LNCaP clone FGC (cell line): ENCODE measurements at regions not wholly inside any gene's neighbourhood (a gene's known extent, or its start where the extent isn't known, plus 50 kb on each side); places are given as distances from the start of the nearest gene placed in this dataset.

Experiments
- DNase-seq: peaks from one replicate; pipeline ENCODE4 v3.0.0-alpha.2; 2011; ENCODE audit warnings: low read depth
- H3K4me3 ChIP-seq: 2 replicates; pipeline ENCODE4 v1.5.1; 2011; ENCODE audit warnings: mild to moderate bottlenecking, low read depth, low read length, control low read depth
- TF ChIP-seq, protein P1 (sequence below): IDR thresholded peaks from 2 replicates; pipeline ENCODE4 v1.5.1; 2012; ENCODE audit warnings: mild to moderate bottlenecking; ENCODE audit not compliant: control insufficient read depth, insufficient read depth; ENCODE audit errors: extremely low read depth

DNA sequence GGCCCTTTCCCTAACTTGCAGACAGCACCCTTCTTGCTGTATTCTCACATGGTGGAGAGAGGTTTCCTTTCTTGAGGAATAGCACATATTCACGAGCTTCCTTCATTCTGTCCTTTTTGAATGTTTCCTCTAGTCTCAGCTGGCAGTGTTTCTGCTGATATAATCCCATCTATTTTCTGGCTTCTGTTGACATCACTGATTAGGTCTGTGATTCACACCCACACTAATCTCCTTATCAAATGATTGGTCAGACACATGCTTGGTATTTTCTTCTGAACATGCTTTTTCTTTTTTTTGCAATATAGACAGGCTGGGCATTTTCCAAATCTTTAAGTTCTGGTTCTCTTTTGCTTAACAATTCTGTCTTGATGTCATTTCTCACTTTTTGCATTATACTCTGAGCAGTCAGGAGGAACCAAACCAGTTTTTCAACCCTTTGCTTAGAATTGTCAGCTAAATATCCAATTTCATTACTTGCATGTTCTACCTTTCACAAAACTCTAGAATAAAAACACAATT, 65.4 kb downstream of the OXSM start:
- H3K4me3 ChIP-seq: no peak overlapping the region
- TF ChIP-seq, protein P1, sequence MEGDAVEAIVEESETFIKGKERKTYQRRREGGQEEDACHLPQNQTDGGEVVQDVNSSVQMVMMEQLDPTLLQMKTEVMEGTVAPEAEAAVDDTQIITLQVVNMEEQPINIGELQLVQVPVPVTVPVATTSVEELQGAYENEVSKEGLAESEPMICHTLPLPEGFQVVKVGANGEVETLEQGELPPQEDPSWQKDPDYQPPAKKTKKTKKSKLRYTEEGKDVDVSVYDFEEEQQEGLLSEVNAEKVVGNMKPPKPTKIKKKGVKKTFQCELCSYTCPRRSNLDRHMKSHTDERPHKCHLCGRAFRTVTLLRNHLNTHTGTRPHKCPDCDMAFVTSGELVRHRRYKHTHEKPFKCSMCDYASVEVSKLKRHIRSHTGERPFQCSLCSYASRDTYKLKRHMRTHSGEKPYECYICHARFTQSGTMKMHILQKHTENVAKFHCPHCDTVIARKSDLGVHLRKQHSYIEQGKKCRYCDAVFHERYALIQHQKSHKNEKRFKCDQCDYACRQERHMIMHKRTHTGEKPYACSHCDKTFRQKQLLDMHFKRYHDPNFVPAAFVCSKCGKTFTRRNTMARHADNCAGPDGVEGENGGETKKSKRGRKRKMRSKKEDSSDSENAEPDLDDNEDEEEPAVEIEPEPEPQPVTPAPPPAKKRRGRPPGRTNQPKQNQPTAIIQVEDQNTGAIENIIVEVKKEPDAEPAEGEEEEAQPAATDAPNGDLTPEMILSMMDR: no peak
- DNase-seq: no peak

DNA sequence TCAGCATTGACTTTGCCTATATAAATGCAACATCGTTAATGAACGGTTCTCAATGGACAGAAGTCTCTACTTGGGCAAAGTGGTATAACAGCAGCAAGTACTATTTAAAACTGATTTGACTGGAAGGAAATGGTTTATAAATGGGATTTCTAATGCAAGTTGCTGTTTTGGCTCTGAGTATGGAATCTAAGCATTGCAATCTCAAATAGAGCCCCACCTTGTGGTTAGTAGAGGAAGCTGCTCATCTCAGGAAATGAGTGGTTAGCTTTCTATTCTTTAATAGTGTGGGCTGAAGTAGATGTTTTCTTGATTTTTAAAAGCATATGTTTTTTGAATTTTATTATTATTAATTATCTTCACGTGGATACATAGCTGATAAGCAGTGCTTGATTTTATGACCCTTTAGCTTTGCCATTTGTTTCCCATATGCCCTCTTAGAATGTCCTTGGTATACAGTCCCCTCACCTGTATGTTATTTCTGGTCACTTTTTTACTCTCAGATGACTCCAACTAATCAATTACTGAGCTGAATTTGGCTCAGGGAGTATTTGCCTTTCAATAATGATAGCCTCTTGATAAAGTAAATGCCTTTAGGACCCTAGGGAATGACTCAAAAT, 67.1 kb downstream of the OXSM start:
- DNase-seq: no peak
- TF ChIP-seq, protein P1: peak; percentile 59
- H3K4me3 ChIP-seq: no peak overlapping the region

DNA sequence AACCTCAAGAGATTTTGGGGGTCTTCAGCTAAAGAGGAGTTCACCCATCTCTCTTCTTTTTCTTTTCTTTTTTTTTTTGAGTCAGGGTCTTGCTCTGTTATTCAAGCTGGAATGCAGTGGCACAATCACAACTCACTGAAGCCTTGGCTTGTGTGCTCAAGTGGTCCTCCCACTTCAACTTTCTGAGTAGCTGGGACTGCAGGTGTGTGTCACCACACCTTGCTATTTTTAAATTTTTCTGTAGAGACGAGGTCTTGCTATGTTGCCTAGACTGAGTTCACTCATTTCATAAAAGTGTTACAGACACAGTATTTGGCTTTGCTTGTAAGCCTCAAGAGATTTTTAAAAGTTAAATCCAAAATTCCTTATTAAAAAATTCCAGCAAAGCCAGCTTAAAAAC, 71.7 kb downstream of the OXSM start:
- DNase-seq: no peak
- no peak overlapping the region for H3K4me3 ChIP-seq
- TF ChIP-seq, protein P1: no peak

DNA sequence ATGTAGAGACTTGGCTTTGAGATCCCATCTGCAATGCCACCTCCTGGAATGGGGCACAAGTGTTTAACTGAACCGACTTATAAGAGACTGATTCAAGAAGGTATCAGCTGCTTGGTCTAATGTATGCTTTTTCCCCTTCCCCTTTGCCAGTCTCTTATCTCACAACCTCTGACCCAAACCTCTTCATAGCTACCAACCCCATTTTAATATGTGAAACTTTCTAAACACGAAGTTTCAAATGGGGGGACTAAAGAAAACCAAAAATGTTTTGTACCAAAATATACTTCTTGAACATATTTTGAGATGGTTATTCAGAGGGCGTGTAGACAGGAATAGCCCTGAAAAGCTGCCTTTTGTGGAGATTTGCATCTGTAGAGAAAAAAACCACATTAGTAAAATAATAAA, 73.1 kb downstream of the OXSM start:
- no peak for DNase-seq

DNA sequence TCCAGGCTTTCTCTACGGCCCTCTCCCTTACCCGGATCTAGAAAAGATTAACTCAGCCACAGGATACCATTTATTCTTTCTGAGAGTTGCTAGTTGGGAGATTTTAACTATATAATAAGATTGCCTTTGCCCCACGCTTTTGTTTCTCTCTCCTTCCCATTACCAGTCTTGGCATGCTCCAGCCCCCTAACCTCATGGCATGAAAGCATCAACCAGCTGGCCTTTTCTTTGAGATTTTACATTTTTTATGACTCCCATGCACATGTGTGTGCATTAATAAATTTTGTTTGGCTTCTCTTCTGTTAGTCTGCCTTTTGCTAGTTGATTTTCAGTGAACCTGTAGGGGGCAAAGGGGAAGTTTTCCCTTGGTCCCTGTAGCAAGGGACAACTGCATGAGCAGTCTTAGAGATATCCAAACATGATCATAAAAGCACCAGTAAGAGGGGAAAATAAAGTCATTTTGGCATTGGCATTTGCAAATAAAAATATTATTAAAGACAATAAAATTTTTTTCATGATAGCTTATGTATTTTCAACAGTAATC, 73.6 kb downstream of the OXSM start:
- DNase-seq: no peak
- TF ChIP-seq, protein P1: 0 out of 2 replicates have a peak, but pooled peaks have one; percentile 13
- H3K4me3 ChIP-seq: no peak overlapping the region

More for the DNA sequence above, 73.1 kb downstream of the OXSM start:
- no peak overlapping the region for H3K4me3 ChIP-seq
- TF ChIP-seq, protein P1: no peak

DNA sequence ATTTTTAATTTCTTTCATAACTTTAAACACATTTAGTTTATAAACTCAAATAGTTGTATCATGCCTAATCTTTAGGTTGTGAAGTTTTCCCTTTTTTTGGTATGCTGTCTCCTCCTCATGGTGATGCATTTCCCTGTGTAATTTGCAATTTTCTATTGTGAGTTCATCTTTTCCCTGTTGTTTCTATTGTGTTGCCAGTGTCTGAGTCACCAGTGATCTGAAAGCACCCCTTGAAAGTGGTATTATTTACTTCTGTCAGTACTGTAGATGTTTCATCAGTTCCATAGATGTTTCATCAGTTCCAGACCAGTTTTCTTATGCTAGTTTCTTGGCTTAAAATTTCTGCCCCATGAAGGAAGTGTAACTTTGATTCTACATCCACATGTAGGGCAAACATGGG, 80.6 kb downstream of the OXSM start:
- TF ChIP-seq, protein P1: no peak
- no peak for DNase-seq
- no peak overlapping the region for H3K4me3 ChIP-seq

DNA sequence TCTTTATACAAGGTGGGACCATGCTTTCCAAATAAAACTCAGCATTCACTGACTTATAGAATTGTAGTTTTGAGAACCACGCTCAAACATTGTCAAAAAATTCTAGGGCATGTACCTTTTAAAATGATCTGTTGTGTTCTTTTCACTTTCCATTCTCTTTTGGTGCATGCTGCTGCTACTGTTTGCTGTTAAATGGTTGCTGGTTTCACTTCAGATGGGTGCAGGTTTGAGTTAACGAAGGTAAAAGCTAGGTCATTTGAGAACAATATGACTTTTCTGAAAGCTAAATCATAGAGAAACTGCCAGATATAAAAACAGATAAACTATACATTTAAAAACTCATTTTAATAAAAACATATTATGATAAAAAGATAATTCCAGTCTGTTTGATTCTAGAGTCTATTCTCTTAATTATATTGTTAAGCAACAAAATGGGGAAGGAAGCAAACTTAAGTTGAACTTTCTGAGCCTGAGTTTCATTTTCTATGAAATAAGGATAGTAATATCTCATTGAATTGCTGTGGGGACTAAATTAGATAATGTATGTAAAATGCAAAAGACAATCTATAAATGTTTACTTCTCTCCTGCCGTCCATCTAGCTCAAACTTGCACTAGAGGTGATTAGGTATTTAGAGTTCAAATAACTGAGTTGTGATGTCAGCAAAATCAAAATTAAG, 82.4 kb downstream of the OXSM start:
- no peak overlapping the region for H3K4me3 ChIP-seq
- no peak for DNase-seq
- TF ChIP-seq, protein P1: no peak
